ENCODE measurements at regions not wholly inside any gene's neighbourhood (a gene's known extent, or its start where the extent isn't known, plus 50 kb on each side); places are given as distances from the start of the nearest gene placed in this dataset.

DNA sequence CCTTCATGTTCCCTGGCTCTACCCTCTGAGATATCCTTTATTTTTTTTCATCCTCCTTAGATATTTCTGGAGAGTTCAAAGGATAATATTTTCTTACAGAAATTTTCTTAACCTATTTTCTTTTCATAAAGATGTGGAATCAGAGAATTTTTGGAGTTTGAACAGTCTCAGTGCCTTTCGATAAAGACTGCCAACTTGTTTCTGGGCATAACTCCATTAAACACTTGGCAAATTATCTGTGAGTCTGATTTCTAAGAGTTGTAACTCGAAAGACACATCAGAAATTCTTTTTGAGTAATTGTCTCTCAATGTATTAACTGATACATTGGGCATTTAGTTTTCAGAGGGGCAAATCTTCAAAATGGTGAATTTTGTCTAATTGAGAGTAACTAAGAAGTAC is 1255.6 kb downstream of the NCAM2 start (continued):
- TF ChIP-seq CTCF (IDR thresholded peaks at IDR 0.05; ENCODE audit: control extremely low read depth in 1 of 3, insufficient read depth in 1 of 3, low read depth in 1 of 3, low read length in 3 of 3), result no peak

Measured in H1 (cell line).